ENCODE measurements at regions not wholly inside any gene's neighbourhood (a gene's known extent, or its start where the extent isn't known, plus 50 kb on each side); places are given as distances from the start of the nearest gene placed in this dataset.

- Histone ChIP-seq H4K20me1 (replicated peaks; ENCODE audit: control insufficient read depth, extremely low read depth, insufficient read depth, low read length) (no peaks in the 10 kb centered on the region), H3K9me3 (replicated peaks; ENCODE audit: control insufficient read depth, insufficient read depth, low read length) (no peaks in the 10 kb centered on the region), H3K9ac (replicated peaks; ENCODE audit: extremely low read depth, insufficient read depth, low read length) (no peak overlapping the region), H3K9me1 (replicated peaks; ENCODE audit: control insufficient read depth, extremely low read depth, insufficient read depth, low read length) (no peaks in the 10 kb centered on the region), H3K4me1 (ENCODE audit: control insufficient read depth, extremely low read depth, insufficient read depth, low read length) (no peaks in the 10 kb centered on the region), H3K27ac (ENCODE audit: insufficient read depth, low read depth, low read length) (no peak overlapping the region), H2AFZ (ENCODE audit: low read depth, low read length) (no peak overlapping the region), H3K4me3 (replicated peaks in 1 of 3; ENCODE audit: insufficient read depth in 1 of 3, low read depth in 1 of 3, low read length in 3 of 3) (no peak overlapping the region), H3K36me3 (ENCODE audit: control insufficient read depth in 2 of 2, extremely low read depth in 1 of 2, insufficient read depth in 2 of 2, low read length in 2 of 2) (no peaks in the 10 kb centered on the region), H3K27me3 (ENCODE audit: control insufficient read depth in 2 of 2, insufficient read depth in 2 of 2, low read length in 2 of 2) (no peaks in the 10 kb centered on the region), H3K79me2 (ENCODE audit: control insufficient read depth, insufficient read depth, low read length) (no peaks in the 10 kb centered on the region), H3K4me2 (ENCODE audit: insufficient read depth, low read length) (no peak overlapping the region)
- TF ChIP-seq MYC (IDR thresholded peaks at IDR 0.05; ENCODE audit: low read depth, low read length) (no peak), MAX (IDR thresholded peaks at IDR 0.05; ENCODE audit: insufficient read depth, insufficient read length) (no peak), GATA2 (IDR thresholded peaks at IDR 0.05; ENCODE audit: insufficient read depth, insufficient read length, low read depth, low read length) (no peak), FOS (IDR thresholded peaks at IDR 0.05; ENCODE audit: borderline replicate concordance, insufficient read depth, low read length) (no peak), POLR2A (IDR thresholded peaks at IDR 0.05; ENCODE audit: low read depth, low read length) (no peak), EZH2 (IDR thresholded peaks at IDR 0.05; ENCODE audit: borderline replicate concordance, low read depth, low read length, severe bottlenecking) (no peak), POLR2AphosphoS5 (IDR thresholded peaks at IDR 0.05; ENCODE audit: insufficient read depth, low read depth, low read length) (no peak), JUN (IDR thresholded peaks at IDR 0.05; ENCODE audit: borderline replicate concordance, insufficient read depth, insufficient read length, low read depth) (no peak), CTCF (IDR thresholded peaks at IDR 0.05; ENCODE audit: extremely low read depth in 1 of 2, insufficient read depth in 1 of 2, low read depth in 1 of 2, low read length in 2 of 2) (no peak)
- DNase-seq (ENCODE audit: low read depth, low spot score) (no peak), FAIRE-seq (no peak)
- ChIA-PET POLR2A (no interaction called here), CTCF (no interaction called here)
- intact Hi-C loops (cut with micrococcal nuclease) (no loop called here), dilution Hi-C loops (cut with MboI; ENCODE audit: extremely low pct_ligation_motif_present, low sequenced_read_pairs) (no loop called here)
- BruUV-seq (replicated peaks), result no TSS peak
These were observed 254.6 kb upstream of the LRRC4C start for GRCh38 chr11:41714101-41714500.

Data from endothelial cell of umbilical vein (primary cell).